ENCODE measurements at regions not wholly inside any gene's neighbourhood (a gene's known extent, or its start where the extent isn't known, plus 50 kb on each side); places are given as distances from the start of the nearest gene placed in this dataset.

- CTCF ChIA-PET = interaction anchor here (2.5 to 4.3 kb wide), 4 partner anchors 9 to 319 kb away, joined by 8 to 30 read pairs (median 23); no protein-coding TSS in a partner anchor
Observed at GRCh38 chr2:176445956-176446355, 176.7 kb downstream of the MTX2 start.

GRCh38 chr2:176446718-176447414 lies 177.6 kb downstream of the MTX2 start:
- no peak for FAIRE-seq
- ChIA-PET POLR2A (no interaction called here), CTCF (interaction anchor here (1.0 to 4.3 kb wide), 8 partner anchors 8 to 368 kb away, joined by 3 to 30 read pairs (median 7); no protein-coding TSS in a partner anchor)
- 63% methylated on average over 4 of the region's 4 CpGs for WGBS (ENCODE audit: missing lambda C conversion rate)
- TF ChIP-seq MAZ (IDR thresholded peaks at IDR 0.05; ENCODE audit: borderline replicate concordance, low read depth, low read length) (no peak), NR3C1 (IDR thresholded peaks at IDR 0.05) (no peak), E2F6 (IDR thresholded peaks at IDR 0.05; ENCODE audit: borderline replicate concordance, low read depth) (no peak), ZNF302 (CRISPR knock-in tag; IDR thresholded peaks at IDR 0.05) (no peak), POLR2AphosphoS2 (conservative IDR thresholded peaks at IDR 0.05; ENCODE audit: low read length) (no peak), RAD21 (conservative IDR thresholded peaks at IDR 0.05 in 1 of 2, IDR thresholded peaks at IDR 0.05 in 1 of 2) (no peak), HOXB13 (CRISPR knock-in tag; IDR thresholded peaks at IDR 0.05; ENCODE audit: low read depth) (no peak), FOSL2 (IDR thresholded peaks at IDR 0.05) (no peak), FOSL2 (CRISPR knock-in tag; IDR thresholded peaks at IDR 0.05) (no peak), JUNB (IDR thresholded peaks at IDR 0.05) (no peak), ESRRA (IDR thresholded peaks at IDR 0.05; ENCODE audit: borderline replicate concordance, low read length) (no peak), ZFP36 (IDR thresholded peaks at IDR 0.05; ENCODE audit: borderline replicate concordance, partially characterized antibody) (no peak), ZC3H11A (IDR thresholded peaks at IDR 0.05) (no peak), KDM5A (IDR thresholded peaks at IDR 0.05) (no peak), GATA3 (IDR thresholded peaks at IDR 0.05; ENCODE audit: borderline replicate concordance) (no peak), FOSB (CRISPR knock-in tag; IDR thresholded peaks at IDR 0.05) (no peak), CEBPB (IDR thresholded peaks at IDR 0.05) (no peak)
- TF ChIP-seq, protein P1, sequence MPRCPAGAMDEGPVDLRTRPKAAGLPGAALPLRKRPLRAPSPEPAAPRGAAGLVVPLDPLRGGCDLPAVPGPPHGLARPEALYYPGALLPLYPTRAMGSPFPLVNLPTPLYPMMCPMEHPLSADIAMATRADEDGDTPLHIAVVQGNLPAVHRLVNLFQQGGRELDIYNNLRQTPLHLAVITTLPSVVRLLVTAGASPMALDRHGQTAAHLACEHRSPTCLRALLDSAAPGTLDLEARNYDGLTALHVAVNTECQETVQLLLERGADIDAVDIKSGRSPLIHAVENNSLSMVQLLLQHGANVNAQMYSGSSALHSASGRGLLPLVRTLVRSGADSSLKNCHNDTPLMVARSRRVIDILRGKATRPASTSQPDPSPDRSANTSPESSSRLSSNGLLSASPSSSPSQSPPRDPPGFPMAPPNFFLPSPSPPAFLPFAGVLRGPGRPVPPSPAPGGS (IDR thresholded peaks at IDR 0.05) = no peak
- TF ChIP-seq, protein P2, sequence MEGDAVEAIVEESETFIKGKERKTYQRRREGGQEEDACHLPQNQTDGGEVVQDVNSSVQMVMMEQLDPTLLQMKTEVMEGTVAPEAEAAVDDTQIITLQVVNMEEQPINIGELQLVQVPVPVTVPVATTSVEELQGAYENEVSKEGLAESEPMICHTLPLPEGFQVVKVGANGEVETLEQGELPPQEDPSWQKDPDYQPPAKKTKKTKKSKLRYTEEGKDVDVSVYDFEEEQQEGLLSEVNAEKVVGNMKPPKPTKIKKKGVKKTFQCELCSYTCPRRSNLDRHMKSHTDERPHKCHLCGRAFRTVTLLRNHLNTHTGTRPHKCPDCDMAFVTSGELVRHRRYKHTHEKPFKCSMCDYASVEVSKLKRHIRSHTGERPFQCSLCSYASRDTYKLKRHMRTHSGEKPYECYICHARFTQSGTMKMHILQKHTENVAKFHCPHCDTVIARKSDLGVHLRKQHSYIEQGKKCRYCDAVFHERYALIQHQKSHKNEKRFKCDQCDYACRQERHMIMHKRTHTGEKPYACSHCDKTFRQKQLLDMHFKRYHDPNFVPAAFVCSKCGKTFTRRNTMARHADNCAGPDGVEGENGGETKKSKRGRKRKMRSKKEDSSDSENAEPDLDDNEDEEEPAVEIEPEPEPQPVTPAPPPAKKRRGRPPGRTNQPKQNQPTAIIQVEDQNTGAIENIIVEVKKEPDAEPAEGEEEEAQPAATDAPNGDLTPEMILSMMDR (IDR thresholded peaks at IDR 0.05) = no peak
- Histone ChIP-seq H3K4me3 (no peak overlapping the region), H3K27ac (no peak overlapping the region), H3K9me3 (no peaks in the 10 kb centered on the region), H3K4me1 (peaks cover 16% of the 10 kb centered on the region), H3K4me2 (peak overlapping the region; percentile 50; the same call in 1 of the 3 replicates)
- no peak for ATAC-seq
- no peak for DNase-seq (ENCODE audit: low read depth in 1 of 2, low spot score in 1 of 2)

More at GRCh38 chr2:176445956-176446355, 176.7 kb downstream of the MTX2 start:
- WGBS (ENCODE audit: missing lambda C conversion rate) = 66% methylated on average over 4 of the region's 4 CpGs
- peaks cover 16% of the 10 kb centered on the region for H3K4me1 ChIP-seq
- ATAC-seq (peak; percentile 50 to 61; a peak in 4 of 6 replicates), FAIRE-seq (no peak), DNase-seq (ENCODE audit: low read depth in 1 of 2, low spot score in 1 of 2) (peak in 1 of 2 experiments; percentile 14)
- H3K4me3 ChIP-seq = no peak overlapping the region
- TF ChIP-seq JUNB (IDR thresholded peaks at IDR 0.05) (no peak), EP300 (IDR thresholded peaks at IDR 0.05) (no peak), FOSL2 (IDR thresholded peaks at IDR 0.05) (no peak), FOSL2 (CRISPR knock-in tag; IDR thresholded peaks at IDR 0.05) (no peak), EHF (CRISPR knock-in tag; IDR thresholded peaks at IDR 0.05) (no peak), CEBPB (IDR thresholded peaks at IDR 0.05) (no peak), ESRRA (IDR thresholded peaks at IDR 0.05; ENCODE audit: borderline replicate concordance, low read length) (no peak), MYC (IDR thresholded peaks at IDR 0.05; ENCODE audit: borderline replicate concordance, low read length) (no peak), HES2 (IDR thresholded peaks at IDR 0.05) (no peak), GATA3 (IDR thresholded peaks at IDR 0.05; ENCODE audit: borderline replicate concordance) (no peak), RAD21 (conservative IDR thresholded peaks at IDR 0.05 in 1 of 2, IDR thresholded peaks at IDR 0.05 in 1 of 2) (no peak), CHD4 (IDR thresholded peaks at IDR 0.05; ENCODE audit: borderline replicate concordance) (no peak), HOXB5 (CRISPR knock-in tag; IDR thresholded peaks at IDR 0.05) (no peak), SMC3 (IDR thresholded peaks at IDR 0.05) (no peak), USF2 (IDR thresholded peaks at IDR 0.05) (no peak)
- no peaks in the 10 kb centered on the region for H3K9me3 ChIP-seq
- H3K4me2 ChIP-seq = peak overlapping the region; percentile 50
- POLR2A ChIA-PET = no interaction called here
- no peak overlapping the region for H3K27ac ChIP-seq

All from A549 (cell line).